ENCODE measurements at regions not wholly inside any gene's neighbourhood (a gene's known extent, or its start where the extent isn't known, plus 50 kb on each side); places are given as distances from the start of the nearest gene placed in this dataset.

GRCh38 chr7:71009636-71010035 is 122.3 kb upstream of the GALNT17 start (continued):
- TF ChIP-seq CTCF (IDR thresholded peaks at IDR 0.05; ENCODE audit: control extremely low read depth in 1 of 3, insufficient read depth in 1 of 3, low read depth in 1 of 3, low read length in 3 of 3), result no peak
- no peak for TF ChIP-seq YY1 (IDR thresholded peaks at IDR 0.05; ENCODE audit: low read depth, low read length)

Data from H1 (cell line).